ENCODE measurements at regions not wholly inside any gene's neighbourhood (a gene's known extent, or its start where the extent isn't known, plus 50 kb on each side); places are given as distances from the start of the nearest gene placed in this dataset.

GRCh38 chr14:39621678-39622077 is 189.4 kb upstream of the FBXO33 start:
- Histone ChIP-seq H2AFZ (no peak overlapping the region), H3K4me1 (ENCODE audit: insufficient read depth) (no peaks in the 10 kb centered on the region), H4K20me1 (replicated peaks; ENCODE audit: insufficient read depth) (peaks cover 4% of the 10 kb centered on the region; the same call in 1 of the 2 replicates), H3K27ac (ENCODE audit: low read depth) (no peak overlapping the region), H3K4me2 (no peak overlapping the region), H3K27me3 (ENCODE audit: insufficient read depth) (no peaks in the 10 kb centered on the region), H3K9me2 (ENCODE audit: insufficient read depth) (no peaks in the 10 kb centered on the region; the same call in 1 of the 2 replicates), H3K36me3 (ENCODE audit: insufficient read depth) (no peaks in the 10 kb centered on the region), H3K4me3 (no peak overlapping the region), H3F3A (replicated peaks; ENCODE audit: low read depth) (no peaks in the 10 kb centered on the region), H3K79me2 (replicated peaks; ENCODE audit: insufficient read depth) (no peaks in the 10 kb centered on the region)
- H3K4me3 Mint-ChIP-seq, result no peak overlapping the region
- TF ChIP-seq CREB1 (CRISPR knock-in tag; IDR thresholded peaks at IDR 0.05; ENCODE audit: low read depth) (no peak), POLR2AphosphoS5 (IDR thresholded peaks at IDR 0.05; ENCODE audit: low read depth) (no peak), ETS1 (IDR thresholded peaks at IDR 0.05) (no peak), JUNB (IDR thresholded peaks at IDR 0.05; ENCODE audit: unreplicated experiment) (no peak), ZNF462 (CRISPR knock-in tag; IDR thresholded peaks at IDR 0.05) (no peak), ZNF114 (CRISPR knock-in tag; IDR thresholded peaks at IDR 0.05) (no peak), NANOG (IDR thresholded peaks at IDR 0.05; ENCODE audit: borderline replicate concordance) (no peak), STAT1 (IDR thresholded peaks at IDR 0.05; ENCODE audit: unreplicated experiment) (no peak), EZH2phosphoT487 (IDR thresholded peaks at IDR 0.05; ENCODE audit: unreplicated experiment) (no peak), ZNF331 (CRISPR knock-in tag; IDR thresholded peaks at IDR 0.05; ENCODE audit: low read depth) (no peak), EZH2 (IDR thresholded peaks at IDR 0.05; ENCODE audit: low read depth, unreplicated experiment) (no peak), CTCF (conservative IDR thresholded peaks at IDR 0.05; ENCODE audit: low read depth in 2 of 2) (no peak), REST (IDR thresholded peaks at IDR 0.05; ENCODE audit: unreplicated experiment) (no peak)
- DNase-seq (ENCODE audit: low spot score) (no peak), ATAC-seq (no peak)
- peaks cover 2% of the 10 kb centered on the region; the same call in 1 of the 3 replicates for H3K4me1 Mint-ChIP-seq
- H3K36me3 Mint-ChIP-seq (ENCODE audit: low read depth), result no peaks in the 10 kb centered on the region; the same call in 2 of the 3 replicates
- H3K27me3 Mint-ChIP-seq (ENCODE audit: insufficient read depth, low read depth, poor library complexity), result no peaks in the 10 kb centered on the region
- no peak overlapping the region for H3K27ac Mint-ChIP-seq
- peaks cover 6% of the 10 kb centered on the region; the same call in 2 of the 3 replicates for H3K9me3 Mint-ChIP-seq

Data from GM23338 (cell line).